ENCODE measurements at regions not wholly inside any gene's neighbourhood (a gene's known extent, or its start where the extent isn't known, plus 50 kb on each side); places are given as distances from the start of the nearest gene placed in this dataset.
A peak's percentile ranks its signal among the peaks of the same experiment; 100 is the strongest.

- Histone ChIP-seq H3K4me1 (peaks cover 0 to 13% (median 0%) of the 10 kb centered on the region in 4 donors), H3K9me3 (no peaks in the 10 kb centered on the region), H3K36me3 (no peaks in the 10 kb centered on the region), H3K27ac (no peak overlapping the region), H3K27me3 (no peaks in the 10 kb centered on the region), H3K4me3 (no peak overlapping the region)
- no peak for DNase-seq
- TF ChIP-seq EP300 (IDR thresholded peaks at IDR 0.05) = no peak
- no peak for TF ChIP-seq CTCF (IDR thresholded peaks at IDR 0.05)
- TF ChIP-seq POLR2AphosphoS5 (IDR thresholded peaks at IDR 0.05) = no peak
- TF ChIP-seq POLR2A (IDR thresholded peaks at IDR 0.05) = no peak
- intact Hi-C loops (cut with DNase I; ENCODE audit: low total_unique reads) = loop anchor here (5.0 kb wide), 1 partner anchor 78 kb away; no protein-coding TSS in a partner anchor
- 91 to 97% (median 92%) methylated on average over 2 of the region's 2 CpGs for WGBS, 5 donors
Observed at GRCh38 chr14:22394616-22395015, 194.4 kb downstream of the DAD1 start.

GRCh38 chr14:22393796-22394195, 195.2 kb downstream of the DAD1 start:
- Histone ChIP-seq H3K9me3 (no peaks in the 10 kb centered on the region), H3K27ac (no peak overlapping the region), H3K27me3 (no peaks in the 10 kb centered on the region), H3K36me3 (no peaks in the 10 kb centered on the region), H3K4me1 (peaks cover 0 to 13% (median 0%) of the 10 kb centered on the region in 4 donors), H3K4me3 (no peak overlapping the region)
- TF ChIP-seq EP300 (IDR thresholded peaks at IDR 0.05) (no peak), POLR2A (IDR thresholded peaks at IDR 0.05) (no peak), CTCF (IDR thresholded peaks at IDR 0.05) (no peak), POLR2AphosphoS5 (IDR thresholded peaks at IDR 0.05) (no peak)
- intact Hi-C loops (cut with DNase I; ENCODE audit: low total_unique reads) = loop anchor here (5.0 kb wide), 1 partner anchor 79 kb away; no protein-coding TSS in a partner anchor
- 82 to 96% (median 92%) methylated on average over 2 of the region's 2 CpGs for WGBS, 5 donors
- DNase-seq = no peak

GRCh38 chr14:22391908-22392565, 197.0 kb downstream of the DAD1 start:
- peak overlapping the region in 1 of 5 donors; percentile 47 for H3K27ac ChIP-seq
- 38 to 52% (median 40%) methylated on average over 7 of the region's 7 CpGs for WGBS, 5 donors
- intact Hi-C loops (cut with DNase I; ENCODE audit: low total_unique reads) = loop anchor here (5.0 kb wide), 1 partner anchor 80 kb away; no protein-coding TSS in a partner anchor
- peaks cover 0 to 20% (median 4%) of the 10 kb centered on the region in 4 donors for H3K4me1 ChIP-seq
- TF ChIP-seq POLR2A (IDR thresholded peaks at IDR 0.05) (no peak), POLR2AphosphoS5 (IDR thresholded peaks at IDR 0.05) (peak in 1 of 3 donors; percentile 26), EP300 (IDR thresholded peaks at IDR 0.05) (no peak), CTCF (IDR thresholded peaks at IDR 0.05) (peak in 5 of 7 experiments; percentile 46 to 88 (median 61))
- peak; percentile 74 to 90 for DNase-seq
- no peak overlapping the region for H3K4me3 ChIP-seq
- no peaks in the 10 kb centered on the region for H3K36me3 ChIP-seq
- H3K27me3 ChIP-seq = no peaks in the 10 kb centered on the region
- no peaks in the 10 kb centered on the region for H3K9me3 ChIP-seq

- intact Hi-C loops (cut with DNase I; ENCODE audit: low total_unique reads) = loop anchor here (5.0 kb wide), 1 partner anchor 81 kb away; no protein-coding TSS in a partner anchor
- no peak overlapping the region for H3K4me3 ChIP-seq
- H3K4me1 ChIP-seq = peaks cover 0 to 20% (median 4%) of the 10 kb centered on the region in 4 donors
- H3K27me3 ChIP-seq = no peaks in the 10 kb centered on the region
- peak in 1 of 2 donors; percentile 29 for DNase-seq
- TF ChIP-seq POLR2A (IDR thresholded peaks at IDR 0.05) (no peak), CTCF (IDR thresholded peaks at IDR 0.05) (no peak), POLR2AphosphoS5 (IDR thresholded peaks at IDR 0.05) (no peak)
- WGBS, 5 donors = 32 to 58% (median 45%) methylated on average over 4 of the region's 4 CpGs
- no peaks in the 10 kb centered on the region for H3K9me3 ChIP-seq
- H3K36me3 ChIP-seq = no peaks in the 10 kb centered on the region
- H3K27ac ChIP-seq = peak overlapping the region in 4 of 5 donors; percentile 7 to 61 (median 44)
Observed at GRCh38 chr14:22390824-22391461, 198.1 kb downstream of the DAD1 start.
